IPS DF 6.9 (cell line): ENCODE measurements at regions not wholly inside any gene's neighbourhood (a gene's known extent, or its start where the extent isn't known, plus 50 kb on each side); places are given as distances from the start of the nearest gene placed in this dataset.

Experiments
- DNase-seq: peaks from one replicate; pipeline ENCODE4 v3.0.0-alpha.2; 2013; ENCODE audit warnings: low read depth, low spot score
- H3K27ac ChIP-seq: one replicate; pipeline ENCODE4 v1.5.1; 2013; ENCODE audit warnings: low read length, control low read depth
- H3K27me3 ChIP-seq: 2 replicates; pipeline ENCODE4 v1.6.1; 2013; ENCODE audit warnings: mild to moderate bottlenecking, low read length; ENCODE audit not compliant: control insufficient read depth, insufficient read depth
- H3K36me3 ChIP-seq: 2 replicates; pipeline ENCODE4 v1.6.1; 2013; ENCODE audit warnings: low read length; ENCODE audit not compliant: control insufficient read depth, insufficient read depth
- H3K4me1 ChIP-seq: 2 replicates; pipeline ENCODE4 v1.6.1; 2013; ENCODE audit warnings: low read length; ENCODE audit not compliant: control insufficient read depth, insufficient read depth
- H3K4me3 ChIP-seq: 2 replicates; pipeline ENCODE4 v1.5.1; 2013; ENCODE audit warnings: mild to moderate bottlenecking, low read length
- H3K9me3 ChIP-seq: 2 replicates; pipeline ENCODE4 v1.6.1; 2013; ENCODE audit warnings: low read length, inconsistent platforms; ENCODE audit not compliant: control insufficient read depth, insufficient read depth
- WGBS: extraction: QIAGEN DNeasy Blood & Tissue Kit; methylation state at CpG from one replicate; pipeline ENCODE4 v1.1.7; 2013; ENCODE audit warnings: mixed read lengths, missing lambda C conversion rate; ENCODE audit not compliant: insufficient read length, insufficient coverage; 5-methylcytosine and 5-hydroxymethylcytosine counted together

GRCh38 chr1:173113015-173113741, 62.4 kb upstream of the TNFSF18 start:
- Histone ChIP-seq H3K4me1 (no peaks in the 10 kb centered on the region), H3K9me3 (no peaks in the 10 kb centered on the region; the same call in 1 of the 2 replicates), H3K27ac (no peak overlapping the region), H3K4me3 (no peak overlapping the region), H3K27me3 (no peaks in the 10 kb centered on the region), H3K36me3 (no peaks in the 10 kb centered on the region)
- DNase-seq, result no peak
- WGBS, result no CpG with 5 or more reads among the region's 3 CpGs

- no peak overlapping the region for H3K4me3 ChIP-seq
- no peaks in the 10 kb centered on the region for H3K27me3 ChIP-seq
- no peaks in the 10 kb centered on the region; the same call in 1 of the 2 replicates for H3K9me3 ChIP-seq
- no peak for DNase-seq
- no peak overlapping the region for H3K27ac ChIP-seq
- H3K4me1 ChIP-seq, result no peaks in the 10 kb centered on the region
- H3K36me3 ChIP-seq, result no peaks in the 10 kb centered on the region
These were observed 61.4 kb upstream of the TNFSF18 start for GRCh38 chr1:173112129-173112528.

- H3K36me3 ChIP-seq, result no peaks in the 10 kb centered on the region
- WGBS, result no CpG with 5 or more reads among the region's 2 CpGs
- H3K27ac ChIP-seq, result no peak overlapping the region
- no peak for DNase-seq
- no peaks in the 10 kb centered on the region; the same call in 1 of the 2 replicates for H3K9me3 ChIP-seq
- no peaks in the 10 kb centered on the region for H3K27me3 ChIP-seq
- no peak overlapping the region for H3K4me3 ChIP-seq
- H3K4me1 ChIP-seq, result no peaks in the 10 kb centered on the region
These were observed 57.0 kb upstream of the TNFSF18 start for GRCh38 chr1:173107696-173108095.

- no peaks in the 10 kb centered on the region for H3K27me3 ChIP-seq
- no peaks in the 10 kb centered on the region for H3K4me1 ChIP-seq
- H3K4me3 ChIP-seq, result no peak overlapping the region
- no peak for DNase-seq
- no peaks in the 10 kb centered on the region for H3K36me3 ChIP-seq
- no peaks in the 10 kb centered on the region for H3K9me3 ChIP-seq
- H3K27ac ChIP-seq, result no peak overlapping the region
- WGBS, result no CpG with 5 or more reads among the region's 2 CpGs
These were observed 52.3 kb upstream of the TNFSF18 start for GRCh38 chr1:173103006-173103405.

- H3K36me3 ChIP-seq, result no peaks in the 10 kb centered on the region
- DNase-seq, result no peak
- no CpG with 5 or more reads among the region's 1 CpG for WGBS
- no peaks in the 10 kb centered on the region for H3K27me3 ChIP-seq
- H3K27ac ChIP-seq, result no peak overlapping the region
- H3K4me3 ChIP-seq, result no peak overlapping the region
- no peaks in the 10 kb centered on the region for H3K9me3 ChIP-seq
- H3K4me1 ChIP-seq, result no peaks in the 10 kb centered on the region
These were observed 50.8 kb upstream of the TNFSF18 start for GRCh38 chr1:173101589-173101988.

GRCh38 chr1:173100476-173101107, 49.9 kb upstream of the TNFSF18 start:
- Histone ChIP-seq H3K36me3 (no peaks in the 10 kb centered on the region), H3K4me3 (no peak overlapping the region), H3K27ac (no peak overlapping the region), H3K4me1 (no peaks in the 10 kb centered on the region), H3K9me3 (no peaks in the 10 kb centered on the region), H3K27me3 (no peaks in the 10 kb centered on the region)
- no peak for DNase-seq
- no CpG with 5 or more reads among the region's 1 CpG for whole genome bisulfite sequencing
